Prostate gland (tissue), 2 donors: ENCODE measurements at regions not wholly inside any gene's neighbourhood (a gene's known extent, or its start where the extent isn't known, plus 50 kb on each side); places are given as distances from the start of the nearest gene placed in this dataset.

Experiments used
- POLR2AphosphoS5 ChIP-seq: sonication (generic); formaldehyde crosslinking; IDR thresholded peaks from one replicate; pipeline ENCODE4 v1.6.1; 2017; ENCODE audit warnings: antibody characterized with exemption
- TF ChIP-seq, protein P1 (sequence below), 4 experiments: fragments of 200-600 bp in 2 of 4; fragments of 450-650 bp in 2 of 4; sonication (generic) in 2 of 4; IDR thresholded peaks; 1 replicate in 3 of 4; 2 replicates in 1 of 4; pipeline ENCODE4 v1.5.1; 2016 to 2019; ENCODE audit warnings: antibody characterized with exemption in 4 of 4, mild to moderate bottlenecking in 2 of 4, moderate library complexity in 2 of 4

GRCh38 chr18:5606951-5607350 lies 63.2 kb upstream of the EPB41L3 start:
- TF ChIP-seq, protein P1, sequence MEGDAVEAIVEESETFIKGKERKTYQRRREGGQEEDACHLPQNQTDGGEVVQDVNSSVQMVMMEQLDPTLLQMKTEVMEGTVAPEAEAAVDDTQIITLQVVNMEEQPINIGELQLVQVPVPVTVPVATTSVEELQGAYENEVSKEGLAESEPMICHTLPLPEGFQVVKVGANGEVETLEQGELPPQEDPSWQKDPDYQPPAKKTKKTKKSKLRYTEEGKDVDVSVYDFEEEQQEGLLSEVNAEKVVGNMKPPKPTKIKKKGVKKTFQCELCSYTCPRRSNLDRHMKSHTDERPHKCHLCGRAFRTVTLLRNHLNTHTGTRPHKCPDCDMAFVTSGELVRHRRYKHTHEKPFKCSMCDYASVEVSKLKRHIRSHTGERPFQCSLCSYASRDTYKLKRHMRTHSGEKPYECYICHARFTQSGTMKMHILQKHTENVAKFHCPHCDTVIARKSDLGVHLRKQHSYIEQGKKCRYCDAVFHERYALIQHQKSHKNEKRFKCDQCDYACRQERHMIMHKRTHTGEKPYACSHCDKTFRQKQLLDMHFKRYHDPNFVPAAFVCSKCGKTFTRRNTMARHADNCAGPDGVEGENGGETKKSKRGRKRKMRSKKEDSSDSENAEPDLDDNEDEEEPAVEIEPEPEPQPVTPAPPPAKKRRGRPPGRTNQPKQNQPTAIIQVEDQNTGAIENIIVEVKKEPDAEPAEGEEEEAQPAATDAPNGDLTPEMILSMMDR (IDR thresholded peaks at IDR 0.05): no peak
- no peak for TF ChIP-seq POLR2AphosphoS5
